HG03432 (cell line): ENCODE measurements at regions not wholly inside any gene's neighbourhood (a gene's known extent, or its start where the extent isn't known, plus 50 kb on each side); places are given as distances from the start of the nearest gene placed in this dataset.

ENCODE experiments used
- ATAC-seq: cut with Tn5 transposase; IDR thresholded peaks from one replicate; pipeline ENCODE4 v1.9.1; 2021; ENCODE audit warnings: mild to moderate bottlenecking, moderate library complexity; ENCODE audit not compliant: unreplicated experiment

- ATAC-seq = no peak
Measured at GRCh38 chr2:163370169-163370886, 365.5 kb downstream of the FIGN start.

DNA sequence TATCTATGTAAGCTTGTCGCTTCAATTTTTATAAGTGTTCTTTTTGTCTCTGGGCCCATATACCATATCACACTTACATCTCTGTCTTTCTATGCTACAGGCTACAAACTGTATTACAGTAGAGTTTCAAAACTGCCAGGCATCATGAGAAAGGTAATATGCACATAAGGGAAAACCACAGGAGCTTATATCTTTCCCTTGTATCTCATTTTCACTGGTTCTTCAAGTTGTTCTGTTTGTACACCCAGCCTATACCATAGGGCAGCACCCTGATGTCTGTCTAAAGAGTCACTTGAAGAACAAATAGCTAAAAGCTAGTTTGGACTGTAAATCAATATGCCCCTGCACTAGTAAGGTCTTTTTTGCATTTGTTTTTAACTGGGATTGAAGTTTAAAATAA lies 366.7 kb downstream of the FIGN start:
- ATAC-seq = no peak

DNA sequence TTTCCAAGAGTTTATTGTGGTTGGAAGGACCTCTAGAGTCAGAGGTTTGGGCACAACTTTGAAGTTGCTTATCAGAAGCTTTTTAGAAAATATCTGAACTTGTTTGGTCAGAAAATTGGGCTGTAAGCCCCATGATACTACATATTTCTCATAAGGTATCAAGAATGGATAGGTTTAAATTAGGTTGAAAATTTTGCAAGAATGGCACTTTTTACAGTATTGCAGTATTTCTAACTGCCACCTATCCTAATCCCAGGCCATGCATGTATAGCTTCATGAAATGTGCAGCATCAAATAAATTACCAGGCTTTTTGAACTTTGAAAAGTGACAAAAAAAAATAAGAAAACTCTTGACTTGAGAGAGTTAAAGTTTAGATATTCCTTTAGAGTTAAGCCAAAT lies 367.2 kb downstream of the FIGN start:
- no peak for ATAC-seq

GRCh38 chr2:163367825-163368582 lies 367.8 kb downstream of the FIGN start:
- ATAC-seq = no peak

- no peak for ATAC-seq
Measured at GRCh38 chr2:163364736-163365135, 371.1 kb downstream of the FIGN start.

- no peak for ATAC-seq
Measured at GRCh38 chr2:163353551-163353950, 382.3 kb downstream of the FIGN start.

GRCh38 chr2:163351966-163352365 lies 383.8 kb downstream of the FIGN start:
- no peak for ATAC-seq

DNA sequence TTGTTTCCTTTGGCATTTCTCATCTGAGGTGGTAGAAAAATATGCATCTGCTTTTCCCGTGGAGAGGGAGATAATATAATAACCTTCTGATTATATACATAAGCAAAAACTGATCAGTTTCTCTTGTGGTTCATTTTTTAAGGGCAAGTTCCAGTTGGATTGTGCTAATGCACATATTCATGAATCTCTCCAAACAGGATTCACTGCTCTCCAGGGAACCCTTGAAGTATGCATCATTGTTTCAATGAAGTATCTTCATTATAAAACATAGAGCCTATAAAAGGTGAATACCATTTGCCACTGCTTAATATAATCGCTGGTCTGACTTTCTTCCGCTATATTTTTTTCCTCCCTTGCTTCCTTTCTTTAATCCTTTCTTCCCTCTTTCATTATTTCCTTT lies 384.7 kb downstream of the FIGN start:
- ATAC-seq = no peak

DNA sequence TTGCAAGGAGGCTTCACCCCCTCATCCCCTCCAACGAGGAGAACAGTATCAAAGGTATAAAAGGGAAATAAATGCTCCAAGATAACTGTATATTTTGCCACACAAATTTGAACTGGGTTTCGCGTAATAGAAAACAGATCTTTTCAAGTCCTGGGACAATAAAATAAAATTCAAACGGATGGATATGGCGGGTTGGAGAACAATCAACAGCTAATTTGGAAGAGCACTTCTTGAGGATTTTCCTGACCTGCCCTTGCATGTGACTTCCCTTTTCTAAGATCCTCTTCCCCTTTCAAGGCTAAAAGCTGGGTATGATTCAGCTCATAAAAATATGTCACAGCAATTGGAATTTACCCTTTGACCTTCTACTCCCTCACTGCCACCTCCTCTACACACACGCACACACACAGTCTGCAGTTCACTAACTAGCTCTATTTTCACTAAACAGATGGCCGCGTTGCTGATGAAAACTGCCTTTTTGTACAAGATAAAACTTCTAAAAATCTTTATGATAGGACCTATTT lies 386.9 kb downstream of the FIGN start:
- no peak for ATAC-seq

DNA sequence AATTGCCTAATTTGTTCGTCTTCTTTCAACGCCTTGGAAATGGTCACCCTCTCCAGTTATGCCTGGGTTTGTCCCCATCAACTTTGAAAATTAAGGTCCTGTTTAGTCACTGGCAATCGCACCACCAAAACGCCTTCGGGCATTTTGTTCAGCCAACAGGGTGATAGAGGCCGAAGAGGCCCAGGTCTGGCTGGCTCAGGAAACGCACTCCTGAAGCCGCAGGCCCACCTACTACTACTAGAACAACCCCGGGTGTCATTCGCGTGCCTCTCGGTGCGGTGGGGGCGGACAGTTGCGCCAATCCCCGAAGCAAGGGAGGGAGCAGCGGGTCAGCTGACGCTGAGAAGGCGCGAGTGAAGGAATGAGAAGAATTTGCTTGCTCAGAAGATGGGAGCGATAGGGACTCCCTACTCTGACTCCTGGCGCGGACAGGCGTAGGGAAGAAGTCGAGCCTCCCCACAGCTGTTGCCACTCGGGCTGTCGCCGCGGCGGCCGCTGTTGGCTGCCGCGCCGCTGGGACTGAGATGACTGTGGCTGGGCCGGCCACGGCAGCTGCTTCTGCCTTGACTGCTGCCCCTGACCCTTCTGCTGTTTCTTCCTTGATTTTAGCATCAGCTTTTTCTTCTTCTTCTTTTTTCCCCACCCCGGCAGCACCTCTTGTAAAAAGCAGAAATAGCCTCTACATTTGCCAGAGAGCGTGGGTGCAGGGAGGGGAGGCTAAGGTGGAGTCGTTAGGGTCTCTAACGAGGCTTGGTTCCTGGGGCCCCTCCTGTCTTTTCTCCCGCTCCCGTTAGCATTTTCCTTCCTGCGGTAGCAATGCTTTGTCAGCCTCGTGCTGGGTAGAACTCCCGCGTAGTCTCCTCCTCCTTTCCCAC lies 387.6 kb downstream of the FIGN start:
- ATAC-seq = no peak

GRCh38 chr2:163345795-163346573 lies 389.8 kb downstream of the FIGN start:
- ATAC-seq = peak; percentile 81

- ATAC-seq = no peak
Measured at GRCh38 chr2:163343316-163343715, 392.5 kb downstream of the FIGN start.

GRCh38 chr2:163341426-163341825 lies 394.4 kb downstream of the FIGN start:
- ATAC-seq = no peak

DNA sequence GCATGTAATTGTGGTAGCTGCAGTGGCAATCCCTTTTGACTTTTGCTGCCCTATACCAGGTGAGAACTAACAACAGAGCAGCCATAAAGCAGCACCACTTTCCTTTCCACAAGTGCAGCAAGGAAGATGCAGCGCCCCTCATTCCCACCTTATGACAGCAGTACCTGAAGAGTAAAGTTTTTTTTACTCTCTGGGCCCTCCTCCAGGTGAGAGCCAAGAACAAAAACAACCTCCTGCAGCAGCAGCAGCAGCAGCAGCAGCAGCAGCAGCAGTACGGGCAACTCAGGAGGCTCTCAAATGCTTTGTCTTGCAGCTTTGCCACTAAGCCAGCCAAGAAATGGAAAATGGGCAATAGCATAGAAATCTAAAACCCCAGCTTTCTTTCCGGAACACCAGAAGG lies 397.5 kb downstream of the FIGN start:
- no peak for ATAC-seq

DNA sequence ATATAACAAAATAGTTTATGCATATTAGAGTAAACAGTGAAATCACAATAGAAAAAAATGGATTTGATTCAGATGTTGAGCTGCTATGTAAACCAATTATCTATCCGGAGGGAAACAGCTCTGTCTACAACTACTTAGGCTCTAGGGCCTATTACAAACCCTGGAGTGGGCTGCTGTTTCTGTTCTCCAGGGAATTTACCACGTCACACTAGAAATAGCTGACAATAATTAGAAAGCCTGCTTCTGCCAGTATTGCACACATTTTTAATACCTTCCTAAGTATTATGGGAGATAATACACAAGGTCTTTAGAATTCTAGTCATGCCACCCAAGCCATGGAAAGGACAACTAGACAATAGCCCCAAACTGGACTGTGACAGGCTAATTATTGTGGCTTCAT lies 411.1 kb downstream of the FIGN start:
- ATAC-seq = no peak

DNA sequence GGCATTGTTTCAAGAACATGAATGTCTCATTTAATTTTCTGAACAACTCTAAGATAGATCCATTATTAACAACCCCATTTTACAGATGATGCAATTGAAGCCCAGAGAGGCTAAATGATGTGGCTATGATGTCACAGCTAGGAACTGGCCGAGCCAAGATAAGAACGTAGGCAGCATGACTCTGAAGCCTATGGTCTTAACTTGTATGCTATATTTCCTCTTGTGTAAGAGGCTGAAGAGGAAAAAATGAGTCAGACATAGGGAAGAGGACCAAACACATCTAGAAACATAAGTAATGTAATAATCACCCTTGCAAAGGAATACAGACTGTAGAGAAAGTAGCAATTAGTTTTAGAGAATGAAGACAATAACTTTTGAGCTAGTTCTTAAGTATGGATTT lies 416.8 kb downstream of the FIGN start:
- ATAC-seq = no peak

DNA sequence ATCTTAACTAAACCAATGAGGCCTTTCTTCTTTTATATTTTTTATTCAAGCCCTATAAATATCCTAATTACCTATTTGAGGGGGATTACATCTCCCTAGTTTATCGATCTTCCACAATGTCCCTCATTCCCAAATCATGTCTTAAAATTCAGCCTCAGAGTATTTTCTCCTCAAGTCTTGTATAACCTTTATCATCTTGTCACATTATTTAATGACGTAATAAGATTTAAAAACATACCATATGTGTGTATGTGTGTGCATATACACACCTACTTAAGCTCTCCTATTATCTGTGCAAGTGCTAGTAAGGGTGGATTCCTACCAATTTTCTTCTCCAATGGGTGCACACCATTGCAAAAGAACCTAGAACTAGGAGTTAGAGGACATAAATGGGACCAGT lies 421.1 kb downstream of the FIGN start:
- ATAC-seq = no peak

DNA sequence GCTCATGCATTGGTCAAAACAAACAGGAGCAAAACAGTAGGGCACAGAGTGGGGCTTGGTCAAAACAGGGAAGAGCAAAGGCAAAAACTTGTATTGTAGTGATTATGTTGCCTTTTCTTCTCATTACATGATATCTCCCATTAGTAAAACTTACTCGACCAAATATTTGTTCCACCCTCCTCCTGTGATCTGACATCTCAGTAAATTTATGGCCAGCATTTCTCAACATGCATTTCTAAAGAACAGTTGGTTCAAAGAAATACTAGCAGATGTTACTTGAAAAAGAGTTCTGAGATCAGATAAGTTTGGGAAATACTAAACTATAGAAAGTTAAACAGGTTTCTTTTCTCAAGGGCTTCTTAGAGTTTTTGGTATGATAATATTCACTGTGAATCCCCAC lies 423.1 kb downstream of the FIGN start:
- ATAC-seq = no peak

DNA sequence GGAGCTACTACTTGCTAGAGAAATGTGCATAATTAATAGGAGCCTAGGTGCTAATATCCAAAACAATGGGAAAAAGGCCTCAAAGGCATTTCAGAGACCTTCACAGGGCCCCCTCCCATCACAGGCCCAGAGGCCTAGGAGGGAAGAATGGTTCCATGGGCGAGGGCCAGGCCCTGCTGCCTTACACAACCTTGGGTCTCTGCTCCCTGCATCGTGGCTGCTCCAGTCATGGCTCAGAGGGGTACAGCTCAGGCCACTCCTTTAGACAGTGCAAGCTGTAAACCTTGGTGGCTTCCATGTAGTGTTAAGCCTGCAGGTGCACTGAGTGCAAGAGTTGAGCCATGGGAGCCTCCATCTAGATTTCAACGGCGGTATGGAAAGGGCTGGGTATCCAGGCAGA lies 429.2 kb downstream of the FIGN start:
- ATAC-seq = no peak

GRCh38 chr2:163302141-163302540 lies 433.7 kb downstream of the FIGN start:
- no peak for ATAC-seq

DNA sequence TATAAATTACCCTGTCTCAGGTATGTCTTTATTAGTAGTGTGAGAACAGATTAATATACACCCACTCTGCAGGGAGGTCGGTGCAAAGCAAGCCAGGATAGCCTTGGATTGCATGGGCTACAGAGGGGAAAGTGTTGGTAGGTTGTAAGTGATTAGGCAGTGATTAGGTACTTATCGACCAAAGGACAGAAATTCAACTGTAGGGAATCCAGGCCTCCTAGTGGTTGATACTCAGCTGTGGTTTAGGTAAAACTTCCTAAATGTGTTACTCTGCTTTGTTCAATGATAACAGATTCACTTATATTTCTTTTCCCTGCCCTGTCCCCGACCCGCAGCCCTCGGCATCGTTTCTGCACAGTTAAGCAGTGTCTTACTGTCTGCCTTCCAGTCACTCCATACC lies 444.0 kb downstream of the FIGN start:
- no peak for ATAC-seq
